GM12878 (cell line): ENCODE measurements at regions not wholly inside any gene's neighbourhood (a gene's known extent, or its start where the extent isn't known, plus 50 kb on each side); places are given as distances from the start of the nearest gene placed in this dataset.

Source experiments
- ATAC-seq: fragments of 200-7000 bp; cut with Tn5 transposase; 3 replicates; pipeline ENCODE4 v1.9.1; 2020; ENCODE audit warnings: mild to moderate bottlenecking, moderate library complexity
- BruUV-seq: library from RNA; stranded (reverse); fragments of 400-500 nt; replicated peaks from 2 replicates; lab custom pipeline; 2021; lab: Mats Ljungman, UMichigan
- CTCF ChIA-PET: fragments of 300-600 bp; sonication (Branson Sonifier 250); formaldehyde crosslinking; extraction: SDS; loops from one replicate; lab custom pipeline; 2021; ENCODE audit warnings: inconsistent platforms; lab: Yijun Ruan, JAX
- POLR2A ChIA-PET: fragments of 350-600 bp; formaldehyde crosslinking; extraction: SDS; loops from one replicate; lab custom pipeline; 2021; ENCODE audit warnings: inconsistent platforms; lab: Charles Lee
- RAD21 ChIA-PET: fragments of 300-600 bp; sonication (Branson Sonifier 250); formaldehyde crosslinking; loops from one replicate; lab custom pipeline; 2023; ENCODE audit warnings: antibody characterized with exemption; ENCODE audit not compliant: unreplicated experiment; lab: Charles Lee
- SMC1A ChIA-PET: fragments of 300-600 bp; sonication (Branson Sonifier 250); formaldehyde crosslinking; loops from one replicate; lab custom pipeline; 2023; ENCODE audit not compliant: unreplicated experiment, uncharacterized antibody; lab: Charles Lee
- DNase-seq: peaks from one replicate; pipeline ENCODE4 v3.0.0-alpha.2; 2011; ENCODE audit warnings: low read depth, low spot score
- FAIRE-seq: peaks from 3 replicates; lab custom pipeline; 2011; peaks lifted over from hg19 to GRCh38; lab: Jason Lieb, UNC
- H2AFZ ChIP-seq: 2 replicates; pipeline ENCODE4 v1.6.0; 2011; ENCODE audit warnings: low read depth, low read length, control low read depth; ENCODE audit not compliant: control insufficient read depth
- H3K27ac ChIP-seq: 2 replicates; pipeline ENCODE4 v1.5.1; 2011; ENCODE audit warnings: control low read depth; ENCODE audit not compliant: control insufficient read depth, insufficient read depth
- H3K27me3 ChIP-seq, 2 experiments: replicated peaks in 1 of 2; 2 replicates each; pipeline versions ENCODE4 v1.6.0 to v1.6.1; 2011; ENCODE audit warnings: low read length in 1 of 2; ENCODE audit not compliant: control insufficient read depth in 2 of 2, insufficient read depth in 2 of 2
- H3K36me3 ChIP-seq, 2 experiments: 2 replicates each; pipeline ENCODE4 v1.5.1; 2011; ENCODE audit warnings: low read length in 1 of 2; ENCODE audit not compliant: control insufficient read depth in 2 of 2, insufficient read depth in 2 of 2
- H3K4me1 ChIP-seq: 2 replicates; pipeline ENCODE4 v1.6.1; 2011; ENCODE audit warnings: mild to moderate bottlenecking, low read length, moderate library complexity, mixed read lengths; ENCODE audit not compliant: control insufficient read depth, insufficient read depth
- H3K4me2 ChIP-seq: 2 replicates; pipeline ENCODE4 v1.6.0; 2011; ENCODE audit warnings: control low read depth; ENCODE audit not compliant: control insufficient read depth, insufficient read depth
- H3K4me3 ChIP-seq: fragments of 200-600 bp; sonication (generic); 2 replicates; pipeline ENCODE4 v1.5.1; 2016
- H3K79me2 ChIP-seq: 2 replicates; pipeline ENCODE4 v1.6.0; 2011; ENCODE audit warnings: low read length; ENCODE audit not compliant: control insufficient read depth, insufficient read depth
- H3K9ac ChIP-seq: 2 replicates; pipeline ENCODE4 v1.8.0; 2011; ENCODE audit warnings: low read length, control low read depth, mixed read lengths; ENCODE audit not compliant: control insufficient read depth, insufficient read depth
- H3K9me3 ChIP-seq: replicated peaks from 3 replicates; pipeline ENCODE4 v1.5.1; 2011; ENCODE audit warnings: mild to moderate bottlenecking, low read length; ENCODE audit not compliant: control insufficient read depth, insufficient read depth
- H4K20me1 ChIP-seq: 2 replicates; pipeline ENCODE4 v1.6.0; 2011; ENCODE audit not compliant: control insufficient read depth, insufficient read depth
- CHD1 ChIP-seq: IDR thresholded peaks from 2 replicates; pipeline ENCODE4 v1.6.1; 2012; ENCODE audit warnings: low read depth, low read length, improper control_type of control experiment
- CHD2 ChIP-seq: IDR thresholded peaks from 2 replicates; pipeline ENCODE4 v1.6.1; 2011; ENCODE audit warnings: low read depth, low read length, improper control_type of control experiment, borderline replicate concordance
- EGR1 ChIP-seq, 2 experiments: IDR thresholded peaks; 1 replicate in 1 of 2; 2 replicates in 1 of 2; pipeline ENCODE4 v1.6.1; 2011 to 2012; ENCODE audit warnings: low read depth in 2 of 2, low read length in 2 of 2, borderline replicate concordance in 1 of 2, mild to moderate bottlenecking in 1 of 2, moderate library complexity in 1 of 2
- HDAC6 ChIP-seq: fragments of 200-600 bp; sonication (generic); IDR thresholded peaks from one replicate; pipeline ENCODE4 v1.8.0; 2017; ENCODE audit warnings: antibody characterized with exemption; ENCODE audit not compliant: unreplicated experiment
- IKZF2 ChIP-seq, 2 experiments: fragments of 450-650 bp; IDR thresholded peaks; 2 replicates each; pipeline ENCODE4 v1.6.1; 2017; ENCODE audit warnings: mild to moderate bottlenecking in 2 of 2, moderate library complexity in 2 of 2
- IRF3 ChIP-seq: fragments of 450-650 bp; IDR thresholded peaks from 2 replicates; pipeline ENCODE4 v1.6.1; 2014; ENCODE audit warnings: mild to moderate bottlenecking
- NFYB ChIP-seq: IDR thresholded peaks from 2 replicates; pipeline ENCODE4 v1.6.1; 2011; ENCODE audit warnings: low read depth, mild to moderate bottlenecking, low read length, improper control_type of control experiment, moderate library complexity; ENCODE audit not compliant: insufficient read depth
- POLR2AphosphoS5 ChIP-seq: IDR thresholded peaks from 2 replicates; pipeline ENCODE4 v1.6.1; 2011; ENCODE audit warnings: mild to moderate bottlenecking, low read length, inconsistent platforms
- RELA ChIP-seq: fragments of 450-650 bp; IDR thresholded peaks from 2 replicates; pipeline ENCODE4 v1.8.0; 2014; ENCODE audit warnings: borderline replicate concordance; ENCODE audit not compliant: partially characterized antibody
- REST ChIP-seq: IDR thresholded peaks from 2 replicates; pipeline ENCODE4 v1.6.1; 2012; ENCODE audit warnings: mild to moderate bottlenecking, low read depth, low read length
- SREBF1 ChIP-seq: IDR thresholded peaks from 2 replicates; pipeline ENCODE4 v1.6.1; 2012; ENCODE audit warnings: mild to moderate bottlenecking, low read length
- ZBTB11 ChIP-seq: fragments of 450-650 bp; formaldehyde crosslinking; IDR thresholded peaks from 2 replicates; pipeline ENCODE4 v1.5.0; 2022; ENCODE audit warnings: mild to moderate bottlenecking, missing genetic modification characterization
- ZNF217 ChIP-seq: fragments of 450-650 bp; IDR thresholded peaks from 2 replicates; pipeline ENCODE4 v1.6.1; 2017; ENCODE audit warnings: antibody characterized with exemption, mild to moderate bottlenecking
- ZNF274 ChIP-seq: IDR thresholded peaks from one replicate; pipeline ENCODE4 v1.8.0; 2011; ENCODE audit not compliant: insufficient read length, insufficient read depth
- WGBS: methylation state at CpG from one replicate; pipeline ENCODE4 v1.1.6; 2016; ENCODE audit warnings: low lambda C conversion rate; ENCODE audit not compliant: insufficient replicate concordance, insufficient coverage; ENCODE audit errors: missing lambda C conversion rate; 5-methylcytosine and 5-hydroxymethylcytosine counted together
- in situ Hi-C: fragments of 300-500 bp; cut with MboI; formaldehyde crosslinking; loops from 9 replicates; pipeline ENCODE4 v1.14.3; 2018; ENCODE audit warnings: mixed read lengths
- intact Hi-C: fragments of 100-400 bp; cut with micrococcal nuclease; formaldehyde crosslinking; loops from one replicate; pipeline ENCODE4 v1.14.2; 2022; ENCODE audit not compliant: unreplicated experiment

GRCh38 chr2:140177086-140177485 lies 1396.9 kb upstream of the NXPH2 start:
- in situ Hi-C loops, result no loop called here
- ATAC-seq, result no peak
- Histone ChIP-seq H3K9me3 (no peaks in the 10 kb centered on the region), H3K27ac (no peak overlapping the region), H3K4me3 (no peak overlapping the region), H2AFZ (no peak overlapping the region), H3K36me3 (no peaks in the 10 kb centered on the region), H4K20me1 (no peaks in the 10 kb centered on the region), H3K4me1 (no peaks in the 10 kb centered on the region), H3K79me2 (no peaks in the 10 kb centered on the region), H3K27me3 (no peaks in the 10 kb centered on the region), H3K9ac (no peak overlapping the region), H3K4me2 (no peak overlapping the region)
- WGBS, result 32% methylated on average over 3 of the region's 3 CpGs
- FAIRE-seq, result no peak
- intact Hi-C loops, result no loop called here
- CTCF ChIA-PET, result no interaction called here
- DNase-seq, result no peak
- RAD21 ChIA-PET, result no interaction called here
- BruUV-seq, result no TSS peak
- no peak for TF ChIP-seq HDAC6
- TF ChIP-seq ZBTB11, result no peak
- TF ChIP-seq ZNF274, result no peak
- no peak for TF ChIP-seq SREBF1
- no peak for TF ChIP-seq POLR2AphosphoS5
- no peak for TF ChIP-seq ZNF217
- no peak for TF ChIP-seq RELA
- TF ChIP-seq CHD2, result no peak
- no peak for TF ChIP-seq NFYB
- TF ChIP-seq EGR1 (IDR thresholded peaks at IDR 0.05; ENCODE audit: borderline replicate concordance in 1 of 2, low read depth in 2 of 2, low read length in 2 of 2), result no peak
- TF ChIP-seq CHD1, result no peak
- no peak for TF ChIP-seq REST
- TF ChIP-seq IRF3, result no peak
- no peak for TF ChIP-seq IKZF2 (IDR thresholded peaks at IDR 0.05)
- POLR2A ChIA-PET, result no interaction called here
- SMC1A ChIA-PET, result no interaction called here
